Activated naive CD8-positive, alpha-beta T cell treated with anti-CD3 and anti-CD28 coated beads, Interleukin-2, amount 10 ng/mL, durations not matched to agents 7 days and 5 days (primary cell): ENCODE measurements at regions not wholly inside any gene's neighbourhood (a gene's known extent, or its start where the extent isn't known, plus 50 kb on each side); places are given as distances from the start of the nearest gene placed in this dataset.

Experiments
- ATAC-seq: fragments of 150-1000 bp; cut with Tn5 transposase; one replicate; pipeline ENCODE4 v1.10.0; 2021; ENCODE audit warnings: low read depth, moderate library complexity
- POLR2A ChIA-PET: fragments of 350-600 bp; sonication (Branson Sonifier 250); formaldehyde crosslinking; loops from one replicate; lab custom pipeline; 2021; ENCODE audit warnings: antibody characterized with exemption; lab: Charles Lee
- DNase-seq: peaks from one replicate; pipeline ENCODE4 v3.0.0; 2021
- H3K27ac Mint-ChIP-seq: one replicate; pipeline ENCODE4 v1.8.0; 2022; ENCODE audit warnings: mild to moderate bottlenecking, mixed read lengths
- H3K27me3 Mint-ChIP-seq: one replicate; pipeline ENCODE4 v1.8.0; 2022; ENCODE audit warnings: mild to moderate bottlenecking, moderate library complexity, mixed read lengths
- H3K36me3 Mint-ChIP-seq: one replicate; pipeline ENCODE4 v1.8.0; 2021; ENCODE audit warnings: mild to moderate bottlenecking, mixed read lengths
- H3K4me1 Mint-ChIP-seq: one replicate; pipeline ENCODE4 v1.8.0; 2021; ENCODE audit warnings: mixed read lengths
- H3K4me3 Mint-ChIP-seq: one replicate; pipeline ENCODE4 v1.8.0; 2022; ENCODE audit warnings: mild to moderate bottlenecking, moderate library complexity, mixed read lengths
- H3K9me3 Mint-ChIP-seq: one replicate; pipeline ENCODE4 v1.8.0; 2021; ENCODE audit warnings: mixed read lengths

GRCh38 chr2:11050565-11050964, 104.7 kb upstream of the SLC66A3 start:
- POLR2A ChIA-PET, result no interaction called here
- no peaks in the 10 kb centered on the region for H3K9me3 Mint-ChIP-seq
- H3K4me3 Mint-ChIP-seq, result no peak overlapping the region
- no peak for DNase-seq
- H3K27me3 Mint-ChIP-seq, result no peaks in the 10 kb centered on the region
- no peak overlapping the region for H3K27ac Mint-ChIP-seq
- H3K4me1 Mint-ChIP-seq, result no peaks in the 10 kb centered on the region
- no peaks in the 10 kb centered on the region for H3K36me3 Mint-ChIP-seq
- ATAC-seq, result no peak

GRCh38 chr2:11051280-11051679, 104.0 kb upstream of the SLC66A3 start:
- no peak for ATAC-seq

DNA sequence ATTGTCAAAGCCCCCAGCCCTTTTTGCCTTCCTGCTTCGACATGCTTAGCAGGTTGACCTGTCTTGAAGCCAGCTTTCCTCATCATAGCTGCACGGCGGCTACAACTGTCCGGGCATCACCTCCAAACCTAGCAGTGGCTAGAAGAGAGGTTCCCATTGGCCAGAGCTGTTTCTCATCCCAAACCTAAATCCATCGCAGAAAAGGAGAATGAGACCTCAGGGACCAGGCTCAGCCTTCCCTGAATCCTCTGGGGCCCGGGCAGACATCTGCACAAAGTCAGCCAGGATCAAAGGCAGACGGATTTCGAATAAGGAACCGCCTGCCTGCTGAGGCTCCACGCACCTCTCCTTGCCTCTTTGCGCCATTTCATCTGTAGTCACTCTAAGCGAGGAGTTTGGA, 101.7 kb upstream of the SLC66A3 start:
- Mint-ChIP-seq H3K4me1 (no peaks in the 10 kb centered on the region), H3K36me3 (no peaks in the 10 kb centered on the region), H3K4me3 (no peak overlapping the region), H3K9me3 (no peaks in the 10 kb centered on the region), H3K27me3 (peaks cover 8% of the 10 kb centered on the region), H3K27ac (no peak overlapping the region)
- POLR2A ChIA-PET, result no interaction called here
- no peak for DNase-seq
- ATAC-seq, result no peak

More at GRCh38 chr2:11051280-11051679, 104.0 kb upstream of the SLC66A3 start:
- POLR2A ChIA-PET, result no interaction called here
- H3K36me3 Mint-ChIP-seq, result no peaks in the 10 kb centered on the region
- no peaks in the 10 kb centered on the region for H3K27me3 Mint-ChIP-seq
- no peaks in the 10 kb centered on the region for H3K9me3 Mint-ChIP-seq
- H3K4me3 Mint-ChIP-seq, result no peak overlapping the region
- H3K4me1 Mint-ChIP-seq, result no peaks in the 10 kb centered on the region
- no peak overlapping the region for H3K27ac Mint-ChIP-seq
- no peak for DNase-seq

- no peak for ATAC-seq
- Mint-ChIP-seq H3K4me3 (no peak overlapping the region), H3K27me3 (peaks cover 17% of the 10 kb centered on the region), H3K9me3 (no peaks in the 10 kb centered on the region), H3K27ac (no peak overlapping the region), H3K36me3 (no peaks in the 10 kb centered on the region), H3K4me1 (no peaks in the 10 kb centered on the region)
- DNase-seq, result no peak
- POLR2A ChIA-PET, result no interaction called here
Observed at GRCh38 chr2:11054783-11055678, 100.2 kb upstream of the SLC66A3 start.

- POLR2A ChIA-PET, result no interaction called here
- Mint-ChIP-seq H3K9me3 (peaks cover 4% of the 10 kb centered on the region), H3K27me3 (peaks cover 17% of the 10 kb centered on the region), H3K27ac (no peak overlapping the region), H3K4me3 (no peak overlapping the region), H3K36me3 (no peaks in the 10 kb centered on the region), H3K4me1 (no peaks in the 10 kb centered on the region)
- DNase-seq (no peak), ATAC-seq (no peak)
Observed at GRCh38 chr2:11055679-11056215, 99.5 kb upstream of the SLC66A3 start.

DNA sequence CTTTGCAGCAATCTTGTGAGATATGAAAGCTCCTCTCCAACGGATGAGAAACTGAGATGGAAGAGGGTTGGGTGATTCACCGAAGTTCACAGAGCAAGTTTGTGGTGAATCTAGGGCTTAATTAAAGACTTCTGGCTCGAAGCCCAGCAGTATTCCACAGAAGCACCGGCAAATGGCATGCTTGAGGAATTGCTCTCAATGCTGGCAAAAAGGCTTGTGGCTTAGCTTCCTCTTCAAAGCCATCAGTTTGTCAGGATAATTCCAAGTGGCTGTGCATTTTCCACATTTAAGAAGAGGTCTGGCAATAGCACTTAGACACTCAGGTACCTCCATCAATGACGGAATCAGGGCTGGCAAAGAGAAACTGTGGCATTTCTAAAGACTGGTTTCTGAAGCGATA, 98.7 kb upstream of the SLC66A3 start:
- POLR2A ChIA-PET, result no interaction called here
- Mint-ChIP-seq H3K27ac (no peak overlapping the region), H3K9me3 (peaks cover 8% of the 10 kb centered on the region), H3K4me1 (no peaks in the 10 kb centered on the region), H3K36me3 (no peaks in the 10 kb centered on the region), H3K27me3 (peaks cover 17% of the 10 kb centered on the region), H3K4me3 (no peak overlapping the region)
- DNase-seq (no peak), ATAC-seq (no peak)

- Mint-ChIP-seq H3K27ac (no peak overlapping the region), H3K9me3 (peaks cover 8% of the 10 kb centered on the region), H3K4me3 (no peak overlapping the region), H3K27me3 (peaks cover 17% of the 10 kb centered on the region), H3K4me1 (no peaks in the 10 kb centered on the region), H3K36me3 (no peaks in the 10 kb centered on the region)
- ATAC-seq (no peak), DNase-seq (no peak)
- POLR2A ChIA-PET, result no interaction called here
Observed at GRCh38 chr2:11057031-11057430, 98.2 kb upstream of the SLC66A3 start.

DNA sequence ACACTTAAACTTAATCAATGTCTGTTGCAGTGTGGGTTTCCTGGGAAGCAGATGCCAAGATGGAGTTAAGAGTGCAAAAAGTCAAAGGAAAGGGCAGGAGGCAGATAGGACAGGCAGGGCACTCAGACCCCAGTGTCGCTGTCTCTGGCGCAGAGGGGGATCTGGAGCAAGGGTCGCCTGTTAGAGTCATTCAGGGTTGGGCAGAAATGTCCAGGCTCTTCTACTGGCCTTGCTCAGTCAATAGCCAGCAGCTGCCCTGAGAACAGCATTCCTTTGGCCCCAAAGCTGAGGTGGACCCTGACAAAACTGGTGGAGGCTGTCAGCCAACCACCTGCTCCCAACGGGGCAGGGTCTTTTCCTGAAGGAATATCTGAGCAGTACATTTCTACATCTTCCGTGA, 97.1 kb upstream of the SLC66A3 start:
- H3K9me3 Mint-ChIP-seq, result peaks cover 8% of the 10 kb centered on the region
- H3K4me1 Mint-ChIP-seq, result no peaks in the 10 kb centered on the region
- DNase-seq, result no peak
- POLR2A ChIA-PET, result no interaction called here
- ATAC-seq, result no peak
- H3K27ac Mint-ChIP-seq, result no peak overlapping the region
- H3K4me3 Mint-ChIP-seq, result no peak overlapping the region
- no peaks in the 10 kb centered on the region for H3K36me3 Mint-ChIP-seq
- H3K27me3 Mint-ChIP-seq, result peaks cover 19% of the 10 kb centered on the region

DNA sequence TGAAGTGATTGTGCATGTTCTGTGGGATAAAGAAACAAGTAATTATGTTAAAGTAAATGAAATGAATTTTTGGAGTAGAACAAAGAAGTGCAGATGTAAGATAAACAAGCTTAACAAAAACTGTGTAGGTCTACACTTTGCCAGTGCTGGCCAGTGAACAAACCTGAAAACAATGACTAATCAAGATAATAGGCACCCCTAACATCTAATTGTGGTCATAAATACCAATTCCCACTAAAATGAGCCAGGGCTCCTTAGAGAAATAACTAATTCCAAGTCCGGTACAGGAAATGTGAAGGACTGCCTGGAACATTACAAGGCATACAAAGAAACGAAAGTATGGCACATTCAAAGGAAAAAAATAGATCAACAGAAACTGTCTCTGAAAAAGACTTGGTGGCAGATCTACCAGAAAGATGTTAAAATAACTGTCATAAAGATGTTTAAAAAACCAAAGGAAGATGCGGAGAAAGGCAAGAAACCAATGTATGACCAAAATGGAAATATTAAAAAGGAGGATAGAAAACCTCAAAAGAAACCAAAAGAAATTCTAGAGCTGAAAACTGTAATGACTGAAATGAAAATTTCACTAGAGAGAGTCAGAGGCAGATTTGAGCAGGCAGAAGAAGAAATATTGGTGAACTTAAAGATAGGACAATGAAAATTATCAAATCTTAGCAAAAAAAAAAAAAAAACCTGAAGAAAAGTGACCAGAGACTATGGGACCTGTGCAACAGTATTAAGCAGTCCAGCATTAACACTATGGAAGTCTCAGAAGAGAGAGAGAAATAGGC, 94.7 kb upstream of the SLC66A3 start:
- Mint-ChIP-seq H3K27ac (no peak overlapping the region), H3K9me3 (peaks cover 8% of the 10 kb centered on the region), H3K27me3 (peaks cover 25% of the 10 kb centered on the region), H3K4me3 (no peak overlapping the region), H3K36me3 (no peaks in the 10 kb centered on the region), H3K4me1 (no peaks in the 10 kb centered on the region)
- ATAC-seq (no peak), DNase-seq (no peak)
- POLR2A ChIA-PET, result no interaction called here

- Mint-ChIP-seq H3K27ac (no peak overlapping the region), H3K4me3 (no peak overlapping the region), H3K9me3 (peaks cover 1% of the 10 kb centered on the region), H3K4me1 (no peaks in the 10 kb centered on the region), H3K36me3 (no peaks in the 10 kb centered on the region), H3K27me3 (peaks cover 8% of the 10 kb centered on the region)
- DNase-seq (no peak), ATAC-seq (no peak)
- POLR2A ChIA-PET, result no interaction called here
Observed at GRCh38 chr2:11065833-11066485, 89.3 kb upstream of the SLC66A3 start.

DNA sequence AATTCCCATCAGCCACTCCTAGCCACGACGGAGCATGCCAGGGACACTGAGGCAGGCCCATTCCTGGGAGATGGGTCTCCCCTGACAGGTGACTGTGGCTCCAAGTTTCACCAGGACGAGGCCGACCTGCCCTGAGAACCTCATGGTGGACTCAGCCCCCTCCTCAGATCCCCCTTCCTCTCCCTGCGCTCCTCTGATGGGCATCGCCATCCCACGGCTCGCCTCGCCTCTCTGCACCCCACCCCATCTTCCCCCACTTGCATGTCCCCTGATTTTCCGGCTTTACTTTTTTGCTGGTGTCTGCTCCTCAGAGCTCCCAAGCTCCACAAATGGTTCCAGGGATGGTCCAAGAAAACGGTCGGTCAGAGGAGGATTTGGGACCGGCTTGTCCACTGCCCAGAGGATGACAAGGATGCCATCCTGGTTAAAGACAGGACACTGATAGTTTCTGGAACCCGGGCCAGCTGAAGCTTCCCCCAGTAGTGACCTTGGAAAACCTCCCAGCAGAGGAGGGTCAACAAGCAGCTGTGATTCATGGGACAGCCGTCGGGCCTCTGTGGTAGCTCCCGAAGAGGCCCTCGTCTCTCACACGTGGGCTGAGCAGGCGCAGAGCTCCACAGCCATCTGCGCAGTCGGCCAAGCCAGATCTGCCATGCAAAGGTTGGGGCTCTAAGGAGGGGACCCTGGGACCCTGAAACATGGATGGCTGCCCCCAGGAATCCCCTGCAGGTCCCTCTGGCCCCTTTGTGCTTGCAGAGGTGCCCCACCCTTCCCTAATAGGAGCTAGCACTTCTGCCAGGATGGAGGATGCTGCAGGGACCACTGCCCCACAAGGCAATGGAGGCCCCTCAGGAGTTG, 87.8 kb upstream of the SLC66A3 start:
- DNase-seq (no peak), ATAC-seq (no peak)
- Mint-ChIP-seq H3K27me3 (peaks cover 12% of the 10 kb centered on the region), H3K9me3 (no peaks in the 10 kb centered on the region), H3K4me3 (no peak overlapping the region), H3K27ac (no peak overlapping the region), H3K36me3 (no peaks in the 10 kb centered on the region), H3K4me1 (no peaks in the 10 kb centered on the region)
- POLR2A ChIA-PET, result no interaction called here

DNA sequence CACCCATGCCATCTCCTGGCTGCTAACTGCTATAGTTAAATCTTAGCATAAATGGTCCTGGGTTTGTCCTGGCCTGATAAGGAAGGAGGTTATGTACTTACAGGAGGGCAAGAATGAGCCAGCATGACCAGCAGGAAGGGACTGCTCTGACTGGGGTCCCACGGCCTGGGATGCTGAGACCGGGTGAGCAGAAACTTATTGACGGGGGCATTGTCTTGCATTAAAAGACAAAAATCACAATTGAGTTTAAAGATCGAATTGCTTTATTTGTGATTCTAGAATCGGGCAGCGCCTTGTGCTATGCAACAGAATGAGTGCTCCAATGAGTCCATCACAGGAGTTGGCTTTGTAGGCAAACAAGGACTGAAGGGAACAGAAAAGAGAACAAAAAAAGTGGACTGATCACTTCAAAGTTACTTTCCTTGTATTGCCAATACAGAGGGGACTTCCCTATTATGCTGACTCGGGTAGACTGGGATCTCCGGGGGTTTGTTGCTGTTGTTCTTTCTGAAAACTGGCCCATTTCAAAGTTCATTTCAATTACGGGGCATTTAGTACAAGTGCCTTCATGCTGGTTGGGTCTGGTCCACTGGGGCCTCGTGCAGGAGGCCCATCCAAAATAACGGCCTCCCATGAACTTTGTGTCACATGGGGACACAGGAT, 87.1 kb upstream of the SLC66A3 start:
- Mint-ChIP-seq H3K9me3 (no peaks in the 10 kb centered on the region), H3K4me1 (no peaks in the 10 kb centered on the region), H3K4me3 (no peak overlapping the region)

More for the DNA sequence above, 87.1 kb upstream of the SLC66A3 start:
- ATAC-seq (no peak), DNase-seq (no peak)
- Mint-ChIP-seq H3K27me3 (peaks cover 15% of the 10 kb centered on the region), H3K27ac (no peak overlapping the region), H3K36me3 (no peaks in the 10 kb centered on the region)
- POLR2A ChIA-PET, result no interaction called here
